ENCODE measurements at regions not wholly inside any gene's neighbourhood (a gene's known extent, or its start where the extent isn't known, plus 50 kb on each side); places are given as distances from the start of the nearest gene placed in this dataset.
"Not testable (repeated sequence)": the region's sequence is repeated elsewhere in the genome, so short reads cannot be mapped to it uniquely, and the experiment has no call there.

DNA sequence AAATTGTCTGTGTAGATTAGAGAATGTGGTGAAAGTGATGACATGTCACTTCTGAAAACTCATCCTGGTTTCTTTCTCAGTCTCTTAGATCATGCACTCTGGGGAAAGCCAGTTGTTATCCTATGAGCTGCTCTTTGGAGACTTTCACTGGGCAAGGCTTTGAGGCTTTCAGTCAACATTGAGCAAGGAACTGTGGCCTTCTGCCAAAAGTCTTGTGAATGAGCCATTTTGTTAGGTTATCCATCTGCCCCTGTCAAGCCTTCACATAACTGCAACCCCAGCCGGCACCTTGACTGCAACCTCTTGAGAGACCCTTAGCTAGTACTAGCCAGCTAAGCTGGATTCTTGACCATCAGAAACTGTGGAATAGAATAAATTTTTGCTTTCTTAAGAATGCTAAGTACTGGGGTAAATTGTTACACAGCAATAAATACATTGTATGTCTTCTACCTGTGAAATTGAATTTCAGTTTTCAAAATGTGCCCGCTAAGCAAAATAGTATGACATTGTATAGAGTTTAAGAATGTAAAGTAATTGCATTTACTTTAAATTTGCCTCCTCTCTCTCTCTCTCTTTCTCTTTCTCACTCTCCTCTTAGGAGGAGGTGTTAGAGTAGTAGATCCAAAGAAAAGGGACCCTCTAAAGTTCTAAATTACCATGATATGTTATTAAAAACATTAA lies 1273.0 kb downstream of the RAPGEF2 start:
- DNase-seq (ENCODE audit: extremely low read depth, low read depth): no peak

- DNase-seq (ENCODE audit: extremely low read depth, low read depth): no peak
Observed at GRCh38 chr4:160386846-160387245, 1284.0 kb downstream of the RAPGEF2 start.

- no peak for DNase-seq (ENCODE audit: extremely low read depth, low read depth)
Observed at GRCh38 chr4:160399826-160400225, 1296.9 kb downstream of the RAPGEF2 start.

DNA sequence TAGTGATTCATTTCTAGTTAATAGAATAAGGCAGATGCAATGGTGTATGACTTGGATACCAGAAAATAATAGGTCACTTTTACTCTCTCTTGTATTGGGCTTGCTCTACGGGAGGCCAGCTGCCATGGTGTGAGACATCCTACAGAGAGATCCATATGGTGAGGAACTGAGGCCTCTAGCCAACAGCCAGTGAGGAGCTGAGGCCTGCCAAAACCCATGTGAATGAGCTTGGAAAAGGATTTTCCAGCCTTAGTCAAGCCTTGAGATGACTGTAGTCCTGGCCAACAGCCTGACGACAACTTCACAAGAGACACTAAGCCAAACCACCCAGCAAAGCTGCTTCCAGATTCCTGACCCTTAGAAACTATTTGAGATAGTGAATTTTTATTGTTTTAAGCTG lies 1300.2 kb downstream of the RAPGEF2 start:
- no peak for DNase-seq (ENCODE audit: extremely low read depth, low read depth)

- DNase-seq (ENCODE audit: extremely low read depth, low read depth): no peak
Observed at GRCh38 chr4:160406263-160406825, 1303.5 kb downstream of the RAPGEF2 start.

GRCh38 chr4:160414496-160414895 lies 1311.6 kb downstream of the RAPGEF2 start:
- DNase-seq (ENCODE audit: extremely low read depth, low read depth): no peak

DNA sequence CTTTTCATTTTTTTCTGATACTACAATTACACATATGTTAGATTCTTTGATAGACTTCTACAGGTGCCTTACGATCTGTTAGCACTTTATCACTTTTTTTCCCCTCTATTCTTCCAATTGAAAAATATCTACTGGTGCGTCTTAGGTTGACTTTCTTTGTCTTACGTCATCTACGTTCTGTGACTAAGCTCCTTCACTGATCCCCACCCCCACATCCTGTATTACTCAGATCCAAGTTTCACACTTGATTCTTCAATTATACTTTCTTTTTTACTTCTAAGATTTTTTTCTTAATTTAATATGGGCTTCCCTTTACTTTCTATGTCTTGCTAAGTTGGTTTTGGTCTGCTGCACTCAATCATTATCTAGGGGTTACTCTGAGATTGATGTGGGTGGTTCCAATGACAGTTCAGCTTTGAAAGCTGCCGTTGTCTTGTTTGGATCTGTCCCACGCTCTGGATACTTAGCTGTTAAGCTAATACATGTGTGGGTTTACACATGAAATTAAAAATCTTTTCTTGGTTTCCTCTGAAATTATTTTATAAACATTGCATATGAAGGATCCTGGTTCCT lies 1321.1 kb downstream of the RAPGEF2 start:
- DNase-seq (ENCODE audit: extremely low read depth, low read depth): peak; percentile 55

GRCh38 chr4:160426233-160426632 lies 1323.4 kb downstream of the RAPGEF2 start:
- no peak for DNase-seq (ENCODE audit: extremely low read depth, low read depth)

DNA sequence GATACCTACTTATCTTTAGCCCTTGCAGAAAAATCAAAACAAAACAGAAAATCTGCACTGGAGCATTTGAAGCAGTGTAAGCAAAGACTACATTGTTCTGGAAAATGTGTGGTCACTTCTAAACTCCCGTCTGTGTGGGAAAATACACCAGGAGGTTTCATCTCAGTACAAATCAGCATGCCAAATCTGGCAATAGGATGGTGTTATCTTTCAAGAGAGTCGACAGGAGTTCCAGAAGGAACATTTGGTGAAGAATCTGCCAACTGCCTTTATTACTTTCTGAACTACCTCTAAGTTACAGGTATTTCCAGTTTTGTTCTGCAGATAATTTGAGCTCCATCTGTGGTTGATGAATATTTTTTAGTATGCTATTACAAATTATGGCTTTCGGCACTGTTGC lies 1348.0 kb downstream of the RAPGEF2 start:
- DNase-seq (ENCODE audit: extremely low read depth, low read depth): no peak

- not testable (repeated sequence) for DNase-seq (ENCODE audit: extremely low read depth, low read depth)
Observed at GRCh38 chr4:160481696-160482690, 1379.1 kb downstream of the RAPGEF2 start.

- DNase-seq (ENCODE audit: extremely low read depth, low read depth): no peak
Observed at GRCh38 chr4:160485071-160485687, 1382.3 kb downstream of the RAPGEF2 start.

DNA sequence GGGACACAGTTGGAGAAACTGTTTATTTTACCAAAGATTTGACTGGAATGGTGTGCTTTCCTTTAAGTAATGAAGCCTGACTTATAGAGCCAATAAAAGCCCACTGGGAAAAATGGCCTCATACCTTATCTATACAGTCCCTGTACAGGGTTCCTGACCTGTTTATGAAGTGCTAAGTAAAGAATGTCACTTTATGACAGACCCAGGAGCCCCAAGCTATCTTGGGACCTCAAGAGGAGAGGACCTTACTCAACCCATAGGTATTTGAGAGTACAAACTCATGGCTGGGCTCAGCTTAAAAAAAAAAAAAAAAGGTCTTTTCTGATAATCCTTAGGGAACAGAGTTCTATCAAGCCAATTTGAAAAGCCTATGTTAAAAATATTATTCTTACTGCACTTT lies 1389.3 kb downstream of the RAPGEF2 start:
- DNase-seq (ENCODE audit: extremely low read depth, low read depth): no peak

DNA sequence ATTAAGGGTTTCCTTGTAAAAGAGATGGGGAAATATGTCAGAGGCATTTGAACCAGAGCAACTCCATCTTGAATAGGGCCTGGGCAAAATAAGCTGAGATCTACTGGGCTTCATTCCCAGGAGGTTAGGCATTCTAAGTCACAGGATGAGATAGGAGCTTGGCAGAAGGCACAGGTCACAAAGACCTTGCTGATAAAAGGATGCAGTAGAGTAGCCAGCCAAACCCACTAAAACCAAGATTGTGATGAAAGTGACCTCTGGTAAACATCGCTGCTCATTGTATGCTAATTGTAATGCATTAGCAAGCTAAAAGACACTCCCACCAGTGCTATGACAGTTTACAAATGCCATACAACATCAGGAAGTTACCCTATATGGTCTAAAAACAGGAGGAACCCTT lies 1390.3 kb downstream of the RAPGEF2 start:
- DNase-seq (ENCODE audit: extremely low read depth, low read depth): no peak

- no peak for DNase-seq (ENCODE audit: extremely low read depth, low read depth)
Observed at GRCh38 chr4:160495356-160495755, 1392.5 kb downstream of the RAPGEF2 start.

DNA sequence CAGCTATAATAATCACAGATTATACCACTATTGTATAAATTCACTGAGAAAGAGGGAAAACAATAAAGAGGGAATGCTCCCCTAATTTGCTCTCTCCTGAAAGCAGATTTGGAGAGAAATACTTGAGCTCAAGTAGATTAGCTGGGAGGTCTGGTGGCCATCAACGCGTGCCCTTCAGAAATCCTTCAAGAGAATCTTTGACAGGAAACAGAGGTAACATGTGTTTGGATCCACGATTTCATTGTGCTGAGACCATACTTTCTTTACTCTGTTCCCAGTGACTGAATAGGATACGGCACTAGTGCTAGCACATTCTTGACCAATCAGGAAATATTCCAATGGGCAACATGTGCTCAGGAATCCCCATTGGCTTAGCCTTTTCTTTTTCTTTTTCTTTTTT lies 1395.3 kb downstream of the RAPGEF2 start:
- no peak for DNase-seq (ENCODE audit: extremely low read depth, low read depth)

DNA sequence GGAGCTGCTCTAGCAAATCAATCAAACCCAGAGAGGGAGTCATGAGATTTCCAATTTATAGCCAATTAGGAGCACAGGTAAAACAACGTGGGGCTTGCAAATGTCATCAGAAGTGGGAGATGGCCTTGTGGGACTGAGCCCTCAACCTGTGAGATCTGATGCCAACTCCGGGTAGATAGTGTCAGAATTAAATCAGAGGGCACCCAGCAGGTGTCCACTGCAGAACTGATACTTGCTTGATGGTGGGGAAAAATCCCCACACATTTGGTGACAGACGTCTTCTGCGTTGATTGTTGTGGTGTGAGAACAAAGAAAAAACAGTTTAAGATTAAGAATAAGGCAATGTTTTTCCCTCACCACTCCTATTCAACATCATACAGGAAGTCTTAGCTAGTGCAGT lies 1402.8 kb downstream of the RAPGEF2 start:
- no peak for DNase-seq (ENCODE audit: extremely low read depth, low read depth)

DNA sequence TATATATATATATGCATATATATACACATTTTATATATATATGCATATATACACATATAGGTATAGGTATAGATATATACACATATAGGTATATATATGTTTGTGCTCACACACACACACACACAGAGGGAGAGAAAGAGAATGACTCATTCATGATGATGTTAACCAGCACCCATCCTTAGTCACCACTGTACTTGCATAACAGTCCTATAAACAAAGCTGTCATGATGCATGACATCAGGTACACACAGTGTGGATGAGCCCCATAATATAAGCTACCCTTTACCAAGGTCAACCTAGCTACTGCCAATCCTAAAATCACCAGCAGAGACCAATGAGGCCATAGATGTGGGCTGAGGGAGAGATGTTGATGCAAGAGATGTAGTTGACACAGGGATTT lies 1408.0 kb downstream of the RAPGEF2 start:
- peak; percentile 33 for DNase-seq (ENCODE audit: extremely low read depth, low read depth)

GRCh38 chr4:160514126-160514525 lies 1411.2 kb downstream of the RAPGEF2 start:
- DNase-seq (ENCODE audit: extremely low read depth, low read depth): no peak

DNA sequence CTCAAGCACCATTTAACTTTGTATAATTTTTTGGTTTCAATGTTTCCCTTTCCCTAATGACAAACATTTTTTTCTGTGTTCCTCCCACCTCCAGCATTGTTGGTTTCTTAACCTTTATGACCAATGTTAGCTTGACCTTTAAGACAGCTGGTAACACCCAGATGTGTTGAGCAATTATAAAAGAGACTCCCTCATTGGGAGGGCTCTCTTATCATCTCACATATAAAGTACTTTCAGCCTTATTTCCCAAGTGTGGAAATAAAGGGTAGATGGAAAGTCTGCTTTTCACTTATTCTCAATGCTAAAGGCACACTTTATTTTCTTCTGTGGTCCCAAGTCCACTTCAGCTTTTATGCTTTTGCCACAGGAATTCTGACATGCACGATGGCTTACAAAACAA lies 1420.4 kb downstream of the RAPGEF2 start:
- DNase-seq (ENCODE audit: extremely low read depth, low read depth): peak; percentile 25

GRCh38 chr4:160537681-160538080 lies 1434.8 kb downstream of the RAPGEF2 start:
- no peak for DNase-seq (ENCODE audit: extremely low read depth, low read depth)

GRCh38 chr4:160546201-160546600 lies 1443.3 kb downstream of the RAPGEF2 start:
- no peak for DNase-seq (ENCODE audit: extremely low read depth, low read depth)
